ENCODE measurements at regions not wholly inside any gene's neighbourhood (a gene's known extent, or its start where the extent isn't known, plus 50 kb on each side); places are given as distances from the start of the nearest gene placed in this dataset.

- intact Hi-C loops (cut with micrococcal nuclease) = no loop called here
- Mint-ChIP-seq H3K27me3 (no peaks in the 10 kb centered on the region), H3K4me1 (peaks cover 8 to 33% (median 22%) of the 10 kb centered on the region in 4 donors), H3K36me3 (peaks cover 1 to 8% of the 10 kb centered on the region in 2 donors), H3K9me3 (peaks cover 0 to 5% (median 1%) of the 10 kb centered on the region in 8 donors), H3K27ac (no peak overlapping the region), H3K4me3 (no peak overlapping the region)
- Histone ChIP-seq H3K9me3 (ENCODE audit: control insufficient read depth in 1 of 2, low read length in 2 of 2) (no peaks in the 10 kb centered on the region), H3K27me3 (ENCODE audit: insufficient read depth, low read length) (no peaks in the 10 kb centered on the region), H3K4me3 (ENCODE audit: low read length in 2 of 2) (no peak overlapping the region), H3K36me3 (ENCODE audit: insufficient read depth, low read length) (no peaks in the 10 kb centered on the region), H3K4me1 (ENCODE audit: insufficient read depth, low read length) (peaks cover 13% of the 10 kb centered on the region), H3K27ac (ENCODE audit: low read depth, low read length) (no peak overlapping the region)
- POLR2A ChIA-PET (ENCODE audit: partially characterized antibody) = no interaction called here
- CTCF ChIA-PET (ENCODE audit: partially characterized antibody) = no interaction called here
- DNase-seq = no peak
Measured at GRCh38 chr12:107493666-107494065, 191.9 kb upstream of the PWP1 start.

DNA sequence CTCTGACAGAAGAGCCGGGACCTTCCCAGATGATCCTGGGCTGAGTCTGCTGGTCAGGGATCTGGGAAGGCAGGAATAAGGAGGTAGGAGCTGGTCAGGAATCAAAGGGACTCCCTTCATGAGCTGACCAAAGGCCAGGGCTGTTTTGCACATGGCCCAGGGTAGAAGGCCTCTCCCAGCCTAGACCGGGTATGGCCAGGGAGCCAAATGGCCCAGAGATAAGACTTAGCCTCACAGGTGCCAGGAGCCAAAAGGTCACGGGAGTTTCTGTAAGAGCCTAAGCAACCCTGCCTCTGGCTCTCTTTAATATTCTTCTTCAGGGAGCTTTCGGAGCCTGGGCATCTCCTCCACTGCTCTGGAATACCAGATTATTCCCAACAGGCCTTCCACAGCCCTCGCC is 191.3 kb upstream of the PWP1 start:
- H3K36me3 ChIP-seq (ENCODE audit: insufficient read depth, low read length) = no peaks in the 10 kb centered on the region
- Mint-ChIP-seq H3K4me3 (no peak overlapping the region), H3K27ac (no peak overlapping the region), H3K36me3 (peaks cover 1 to 8% of the 10 kb centered on the region in 2 donors), H3K4me1 (peaks cover 8 to 33% (median 22%) of the 10 kb centered on the region in 4 donors), H3K9me3 (peaks cover 0 to 5% (median 1%) of the 10 kb centered on the region in 8 donors), H3K27me3 (no peaks in the 10 kb centered on the region)
- intact Hi-C loops (cut with micrococcal nuclease) = no loop called here
- H3K9me3 ChIP-seq (ENCODE audit: control insufficient read depth in 1 of 2, low read length in 2 of 2) = no peaks in the 10 kb centered on the region
- H3K27ac ChIP-seq (ENCODE audit: low read depth, low read length) = no peak overlapping the region
- ChIA-PET POLR2A (ENCODE audit: partially characterized antibody) (no interaction called here), CTCF (ENCODE audit: partially characterized antibody) (no interaction called here)
- H3K27me3 ChIP-seq (ENCODE audit: insufficient read depth, low read length) = no peaks in the 10 kb centered on the region
- no peak overlapping the region for H3K4me3 ChIP-seq (ENCODE audit: low read length in 2 of 2)
- DNase-seq = no peak
- H3K4me1 ChIP-seq (ENCODE audit: insufficient read depth, low read length) = peaks cover 13% of the 10 kb centered on the region

DNA sequence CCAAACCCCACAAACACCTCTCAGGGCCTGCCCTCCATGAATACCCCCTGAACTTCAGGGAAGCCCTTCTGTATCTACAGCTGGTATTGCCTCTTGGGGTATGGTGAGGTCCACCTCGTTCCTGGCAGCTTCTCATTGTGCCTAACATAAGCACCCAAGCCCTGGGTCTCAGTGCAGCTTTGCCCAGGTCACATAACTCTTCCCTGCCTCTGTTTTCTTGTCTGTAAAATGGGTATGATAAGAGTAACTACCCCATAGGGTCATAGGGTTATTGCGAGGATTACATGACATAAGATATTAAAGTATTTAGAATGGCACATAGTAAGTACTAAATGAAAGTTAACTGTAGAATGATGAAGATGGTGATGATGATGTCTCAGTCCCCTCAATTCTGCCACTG is 190.0 kb upstream of the PWP1 start:
- H3K4me1 Mint-ChIP-seq = peaks cover 8 to 29% (median 20%) of the 10 kb centered on the region in 4 donors

DNA sequence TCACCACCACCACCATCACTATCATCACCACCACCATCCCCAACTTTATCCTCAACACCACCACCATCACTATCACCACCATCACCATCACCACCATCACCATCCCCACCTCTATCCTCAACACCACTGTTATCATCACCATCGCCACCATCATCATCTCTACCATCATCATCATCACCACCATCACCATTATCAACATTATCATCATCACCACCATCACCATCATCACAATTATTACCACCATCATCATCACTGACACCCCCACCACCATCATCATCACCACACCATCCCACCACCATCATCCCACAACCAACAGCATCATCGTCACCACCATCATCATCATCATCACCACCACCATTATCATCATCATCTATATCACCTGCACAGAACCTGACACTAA is 188.4 kb upstream of the PWP1 start:
- ChIA-PET CTCF (ENCODE audit: partially characterized antibody) (no interaction called here), POLR2A (ENCODE audit: partially characterized antibody) (no interaction called here)
- Mint-ChIP-seq H3K36me3 (peaks cover 3 to 10% of the 10 kb centered on the region in 2 donors), H3K27ac (no peak overlapping the region), H3K4me3 (no peak overlapping the region), H3K4me1 (peaks cover 6 to 22% (median 17%) of the 10 kb centered on the region in 4 donors), H3K9me3 (peaks cover 0 to 5% (median 1%) of the 10 kb centered on the region in 8 donors), H3K27me3 (no peaks in the 10 kb centered on the region)
- Histone ChIP-seq H3K4me1 (ENCODE audit: insufficient read depth, low read length) (peaks cover 11% of the 10 kb centered on the region), H3K27me3 (ENCODE audit: insufficient read depth, low read length) (no peaks in the 10 kb centered on the region), H3K4me3 (ENCODE audit: low read length in 2 of 2) (no peak overlapping the region), H3K27ac (ENCODE audit: low read depth, low read length) (no peak overlapping the region), H3K9me3 (ENCODE audit: control insufficient read depth in 1 of 2, low read length in 2 of 2) (no peaks in the 10 kb centered on the region), H3K36me3 (ENCODE audit: insufficient read depth, low read length) (no peaks in the 10 kb centered on the region)
- intact Hi-C loops (cut with micrococcal nuclease) = no loop called here
- DNase-seq = no peak

More for the DNA sequence above, 190.0 kb upstream of the PWP1 start:
- Histone ChIP-seq H3K27ac (ENCODE audit: low read depth, low read length) (no peak overlapping the region), H3K36me3 (ENCODE audit: insufficient read depth, low read length) (no peaks in the 10 kb centered on the region), H3K9me3 (ENCODE audit: control insufficient read depth in 1 of 2, low read length in 2 of 2) (no peaks in the 10 kb centered on the region), H3K27me3 (ENCODE audit: insufficient read depth, low read length) (no peaks in the 10 kb centered on the region), H3K4me1 (ENCODE audit: insufficient read depth, low read length) (peaks cover 13% of the 10 kb centered on the region), H3K4me3 (ENCODE audit: low read length in 2 of 2) (no peak overlapping the region)
- no peaks in the 10 kb centered on the region for H3K27me3 Mint-ChIP-seq
- ChIA-PET CTCF (ENCODE audit: partially characterized antibody) (no interaction called here), POLR2A (ENCODE audit: partially characterized antibody) (no interaction called here)
- H3K9me3 Mint-ChIP-seq = peaks cover 0 to 5% (median 1%) of the 10 kb centered on the region in 8 donors
- H3K4me3 Mint-ChIP-seq = no peak overlapping the region
- DNase-seq = no peak
- H3K36me3 Mint-ChIP-seq = peaks cover 1 to 8% of the 10 kb centered on the region in 2 donors
- intact Hi-C loops (cut with micrococcal nuclease) = no loop called here
- H3K27ac Mint-ChIP-seq = no peak overlapping the region

DNA sequence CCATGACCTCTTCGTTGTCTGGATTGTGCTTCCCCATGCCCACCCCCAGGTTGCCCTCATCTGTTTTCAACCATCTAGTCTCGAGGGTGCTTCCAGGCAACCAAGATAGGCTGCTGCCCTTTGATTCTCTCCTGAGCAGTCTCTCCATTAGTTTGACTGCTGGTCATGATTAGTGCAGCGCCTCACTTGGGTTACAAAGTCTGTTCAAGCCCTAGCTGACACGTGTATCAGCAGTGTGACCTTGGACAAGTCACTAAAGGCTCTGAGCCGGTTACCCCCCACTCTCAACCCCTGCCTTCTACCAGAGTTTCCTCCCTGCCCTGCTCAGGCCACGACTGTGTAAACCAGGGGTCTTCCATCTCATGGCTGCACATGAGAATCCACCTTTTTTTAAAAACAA is 185.3 kb upstream of the PWP1 start:
- Mint-ChIP-seq H3K27ac (no peak overlapping the region), H3K4me1 (peaks cover 0 to 12% (median 9%) of the 10 kb centered on the region in 4 donors), H3K36me3 (peaks cover 2 to 10% of the 10 kb centered on the region in 2 donors), H3K27me3 (no peaks in the 10 kb centered on the region), H3K4me3 (no peak overlapping the region), H3K9me3 (peaks cover 0 to 5% (median 3%) of the 10 kb centered on the region in 8 donors)
- POLR2A ChIA-PET (ENCODE audit: partially characterized antibody) = no interaction called here
- Histone ChIP-seq H3K27me3 (ENCODE audit: insufficient read depth, low read length) (no peaks in the 10 kb centered on the region), H3K36me3 (ENCODE audit: insufficient read depth, low read length) (no peaks in the 10 kb centered on the region), H3K9me3 (ENCODE audit: control insufficient read depth in 1 of 2, low read length in 2 of 2) (no peaks in the 10 kb centered on the region), H3K27ac (ENCODE audit: low read depth, low read length) (no peak overlapping the region), H3K4me3 (ENCODE audit: low read length in 2 of 2) (no peak overlapping the region), H3K4me1 (ENCODE audit: insufficient read depth, low read length) (no peaks in the 10 kb centered on the region)
- intact Hi-C loops (cut with micrococcal nuclease) = no loop called here
- no peak for DNase-seq
- CTCF ChIA-PET (ENCODE audit: partially characterized antibody) = no interaction called here

GRCh38 chr12:107501681-107502080 is 183.9 kb upstream of the PWP1 start:
- no peak overlapping the region for H3K4me3 Mint-ChIP-seq
- Histone ChIP-seq H3K27ac (ENCODE audit: low read depth, low read length) (no peak overlapping the region), H3K4me1 (ENCODE audit: insufficient read depth, low read length) (no peaks in the 10 kb centered on the region), H3K36me3 (ENCODE audit: insufficient read depth, low read length) (no peaks in the 10 kb centered on the region), H3K9me3 (ENCODE audit: control insufficient read depth in 1 of 2, low read length in 2 of 2) (no peaks in the 10 kb centered on the region), H3K27me3 (ENCODE audit: insufficient read depth, low read length) (no peaks in the 10 kb centered on the region), H3K4me3 (ENCODE audit: low read length in 2 of 2) (no peak overlapping the region)
- no peak for DNase-seq
- H3K27me3 Mint-ChIP-seq = no peaks in the 10 kb centered on the region
- peaks cover 2 to 10% of the 10 kb centered on the region in 2 donors for H3K36me3 Mint-ChIP-seq
- no peak overlapping the region for H3K27ac Mint-ChIP-seq
- ChIA-PET CTCF (ENCODE audit: partially characterized antibody) (no interaction called here), POLR2A (ENCODE audit: partially characterized antibody) (no interaction called here)
- peaks cover 0 to 12% (median 9%) of the 10 kb centered on the region in 4 donors for H3K4me1 Mint-ChIP-seq
- intact Hi-C loops (cut with micrococcal nuclease) = no loop called here
- H3K9me3 Mint-ChIP-seq = peaks cover 0 to 6% (median 3%) of the 10 kb centered on the region in 8 donors

- POLR2A ChIA-PET (ENCODE audit: partially characterized antibody) = no interaction called here
- CTCF ChIA-PET (ENCODE audit: partially characterized antibody) = no interaction called here
- H3K27me3 ChIP-seq (ENCODE audit: insufficient read depth, low read length) = no peaks in the 10 kb centered on the region
- no peaks in the 10 kb centered on the region for H3K9me3 ChIP-seq (ENCODE audit: control insufficient read depth in 1 of 2, low read length in 2 of 2)
- DNase-seq = no peak
- no peak overlapping the region for H3K27ac ChIP-seq (ENCODE audit: low read depth, low read length)
- H3K4me1 ChIP-seq (ENCODE audit: insufficient read depth, low read length) = no peaks in the 10 kb centered on the region
- no peak overlapping the region for H3K4me3 ChIP-seq (ENCODE audit: low read length in 2 of 2)
- intact Hi-C loops (cut with micrococcal nuclease) = no loop called here
- peaks cover 2 to 3% of the 10 kb centered on the region in 2 donors for H3K36me3 Mint-ChIP-seq
- H3K36me3 ChIP-seq (ENCODE audit: insufficient read depth, low read length) = no peaks in the 10 kb centered on the region
- H3K4me3 Mint-ChIP-seq = no peak overlapping the region
- peaks cover 3 to 21% (median 10%) of the 10 kb centered on the region in 4 donors for H3K4me1 Mint-ChIP-seq
- no peak overlapping the region for H3K27ac Mint-ChIP-seq
- peaks cover 0 to 6% (median 0%) of the 10 kb centered on the region in 8 donors for H3K9me3 Mint-ChIP-seq
- H3K27me3 Mint-ChIP-seq = no peaks in the 10 kb centered on the region
Measured at GRCh38 chr12:107503129-107503855, 182.3 kb upstream of the PWP1 start.
